ENCODE measurements at regions not wholly inside any gene's neighbourhood (a gene's known extent, or its start where the extent isn't known, plus 50 kb on each side); places are given as distances from the start of the nearest gene placed in this dataset.
"Not testable (repeated sequence)": the region's sequence is repeated elsewhere in the genome, so short reads cannot be mapped to it uniquely, and the experiment has no call there.

- Histone ChIP-seq H3K27ac (ENCODE audit: low read depth, low read length) (no peak overlapping the region), H3K9me3 (ENCODE audit: control insufficient read depth in 5 of 5, low read length in 5 of 5) (no peaks in the 10 kb centered on the region), H3K36me3 (ENCODE audit: control insufficient read depth in 5 of 5, insufficient read depth in 5 of 5, low read length in 5 of 5) (no peaks in the 10 kb centered on the region), H3K4me3 (ENCODE audit: low read depth in 1 of 5, low read length in 5 of 5) (no peak overlapping the region), H3K27me3 (ENCODE audit: control insufficient read depth in 5 of 5, insufficient read depth in 4 of 5, low read length in 5 of 5) (peaks cover 29 to 66% (median 45%) of the 10 kb centered on the region in 5 donors), H3K4me1 (ENCODE audit: control insufficient read depth in 5 of 5, insufficient read depth in 5 of 5, low read length in 5 of 5) (peaks cover 0 to 14% (median 3%) of the 10 kb centered on the region in 5 donors), H3K9ac (ENCODE audit: low read length in 5 of 5) (no peak overlapping the region)
These were observed 132.7 kb upstream of the LPCAT1 start for GRCh38 chr5:1656271-1656975.

- no peak overlapping the region for H3K9ac ChIP-seq (ENCODE audit: low read length in 5 of 5)
- peaks cover 0 to 14% (median 3%) of the 10 kb centered on the region in 5 donors for H3K4me1 ChIP-seq (ENCODE audit: control insufficient read depth in 5 of 5, insufficient read depth in 5 of 5, low read length in 5 of 5)
These were observed 131.9 kb upstream of the LPCAT1 start for GRCh38 chr5:1655496-1656270.

GRCh38 chr5:1654786-1655495 lies 131.2 kb upstream of the LPCAT1 start:
- H3K4me3 ChIP-seq (ENCODE audit: low read depth in 1 of 5, low read length in 5 of 5): no peak overlapping the region
- H3K4me1 ChIP-seq (ENCODE audit: control insufficient read depth in 5 of 5, insufficient read depth in 5 of 5, low read length in 5 of 5): peaks cover 0 to 14% (median 3%) of the 10 kb centered on the region in 5 donors
- H3K27me3 ChIP-seq (ENCODE audit: control insufficient read depth in 5 of 5, insufficient read depth in 4 of 5, low read length in 5 of 5): peaks cover 26 to 55% (median 38%) of the 10 kb centered on the region in 5 donors
- no peaks in the 10 kb centered on the region for H3K36me3 ChIP-seq (ENCODE audit: control insufficient read depth in 5 of 5, insufficient read depth in 5 of 5, low read length in 5 of 5)
- no peaks in the 10 kb centered on the region for H3K9me3 ChIP-seq (ENCODE audit: control insufficient read depth in 5 of 5, low read length in 5 of 5)
- H3K9ac ChIP-seq (ENCODE audit: low read length in 5 of 5): no peak overlapping the region
- no peak overlapping the region for H3K27ac ChIP-seq (ENCODE audit: low read depth, low read length)

More at GRCh38 chr5:1655496-1656270, 131.9 kb upstream of the LPCAT1 start:
- H3K4me3 ChIP-seq (ENCODE audit: low read depth in 1 of 5, low read length in 5 of 5): no peak overlapping the region
- no peaks in the 10 kb centered on the region for H3K9me3 ChIP-seq (ENCODE audit: control insufficient read depth in 5 of 5, low read length in 5 of 5)
- no peak overlapping the region for H3K27ac ChIP-seq (ENCODE audit: low read depth, low read length)
- H3K36me3 ChIP-seq (ENCODE audit: control insufficient read depth in 5 of 5, insufficient read depth in 5 of 5, low read length in 5 of 5): no peaks in the 10 kb centered on the region
- peaks cover 29 to 60% (median 43%) of the 10 kb centered on the region in 5 donors for H3K27me3 ChIP-seq (ENCODE audit: control insufficient read depth in 5 of 5, insufficient read depth in 4 of 5, low read length in 5 of 5)

GRCh38 chr5:1653698-1654651 lies 130.2 kb upstream of the LPCAT1 start:
- H3K9ac ChIP-seq (ENCODE audit: low read length in 5 of 5); H3K27ac ChIP-seq (ENCODE audit: low read depth, low read length); H3K4me3 ChIP-seq (ENCODE audit: low read depth in 1 of 5, low read length in 5 of 5); H3K9me3 ChIP-seq (ENCODE audit: control insufficient read depth in 5 of 5, low read length in 5 of 5); H3K36me3 ChIP-seq (ENCODE audit: control insufficient read depth in 5 of 5, insufficient read depth in 5 of 5, low read length in 5 of 5): not testable (repeated sequence)
- H3K27me3 ChIP-seq (ENCODE audit: control insufficient read depth in 5 of 5, insufficient read depth in 4 of 5, low read length in 5 of 5): peaks cover 25 to 55% (median 34%) of the 10 kb centered on the region in 5 donors
- H3K4me1 ChIP-seq (ENCODE audit: control insufficient read depth in 5 of 5, insufficient read depth in 5 of 5, low read length in 5 of 5): peaks cover 0 to 14% (median 3%) of the 10 kb centered on the region in 5 donors

GRCh38 chr5:1652873-1653697 lies 129.3 kb upstream of the LPCAT1 start:
- Histone ChIP-seq H3K4me3 (ENCODE audit: low read depth in 1 of 5, low read length in 5 of 5) (no peak overlapping the region), H3K9ac (ENCODE audit: low read length in 5 of 5) (no peak overlapping the region), H3K9me3 (ENCODE audit: control insufficient read depth in 5 of 5, low read length in 5 of 5) (no peaks in the 10 kb centered on the region), H3K27ac (ENCODE audit: low read depth, low read length) (no peak overlapping the region), H3K4me1 (ENCODE audit: control insufficient read depth in 5 of 5, insufficient read depth in 5 of 5, low read length in 5 of 5) (peaks cover 0 to 14% (median 3%) of the 10 kb centered on the region in 5 donors), H3K27me3 (ENCODE audit: control insufficient read depth in 5 of 5, insufficient read depth in 4 of 5, low read length in 5 of 5) (peaks cover 25 to 53% (median 34%) of the 10 kb centered on the region in 5 donors), H3K36me3 (ENCODE audit: control insufficient read depth in 5 of 5, insufficient read depth in 5 of 5, low read length in 5 of 5) (no peaks in the 10 kb centered on the region)

- Histone ChIP-seq H3K4me1 (ENCODE audit: control insufficient read depth in 5 of 5, insufficient read depth in 5 of 5, low read length in 5 of 5) (peaks cover 0 to 14% (median 3%) of the 10 kb centered on the region in 5 donors), H3K9me3 (ENCODE audit: control insufficient read depth in 5 of 5, low read length in 5 of 5) (no peaks in the 10 kb centered on the region), H3K9ac (ENCODE audit: low read length in 5 of 5) (no peak overlapping the region), H3K36me3 (ENCODE audit: control insufficient read depth in 5 of 5, insufficient read depth in 5 of 5, low read length in 5 of 5) (no peaks in the 10 kb centered on the region), H3K27ac (ENCODE audit: low read depth, low read length) (no peak overlapping the region), H3K4me3 (ENCODE audit: low read depth in 1 of 5, low read length in 5 of 5) (no peak overlapping the region), H3K27me3 (ENCODE audit: control insufficient read depth in 5 of 5, insufficient read depth in 4 of 5, low read length in 5 of 5) (peaks cover 22 to 54% (median 35%) of the 10 kb centered on the region in 5 donors)
These were observed 128.5 kb upstream of the LPCAT1 start for GRCh38 chr5:1651971-1652872.

- no peak overlapping the region for H3K4me3 ChIP-seq (ENCODE audit: low read depth in 1 of 5, low read length in 5 of 5)
- H3K36me3 ChIP-seq (ENCODE audit: control insufficient read depth in 5 of 5, insufficient read depth in 5 of 5, low read length in 5 of 5): no peaks in the 10 kb centered on the region
- peaks cover 0 to 14% (median 3%) of the 10 kb centered on the region in 5 donors for H3K4me1 ChIP-seq (ENCODE audit: control insufficient read depth in 5 of 5, insufficient read depth in 5 of 5, low read length in 5 of 5)
- peaks cover 20 to 51% (median 30%) of the 10 kb centered on the region in 5 donors for H3K27me3 ChIP-seq (ENCODE audit: control insufficient read depth in 5 of 5, insufficient read depth in 4 of 5, low read length in 5 of 5)
- no peak overlapping the region for H3K27ac ChIP-seq (ENCODE audit: low read depth, low read length)
- H3K9ac ChIP-seq (ENCODE audit: low read length in 5 of 5): no peak overlapping the region
- no peaks in the 10 kb centered on the region for H3K9me3 ChIP-seq (ENCODE audit: control insufficient read depth in 5 of 5, low read length in 5 of 5)
These were observed 127.5 kb upstream of the LPCAT1 start for GRCh38 chr5:1651250-1651649.

GRCh38 chr5:1649554-1649953 lies 125.8 kb upstream of the LPCAT1 start:
- H3K9ac ChIP-seq (ENCODE audit: low read length in 5 of 5): no peak overlapping the region
- no peaks in the 10 kb centered on the region for H3K9me3 ChIP-seq (ENCODE audit: control insufficient read depth in 5 of 5, low read length in 5 of 5)
- H3K4me1 ChIP-seq (ENCODE audit: control insufficient read depth in 5 of 5, insufficient read depth in 5 of 5, low read length in 5 of 5): peaks cover 0 to 21% (median 11%) of the 10 kb centered on the region in 5 donors
- no peak overlapping the region for H3K27ac ChIP-seq (ENCODE audit: low read depth, low read length)
- H3K4me3 ChIP-seq (ENCODE audit: low read depth in 1 of 5, low read length in 5 of 5): no peak overlapping the region
- H3K36me3 ChIP-seq (ENCODE audit: control insufficient read depth in 5 of 5, insufficient read depth in 5 of 5, low read length in 5 of 5): no peaks in the 10 kb centered on the region
- peaks cover 19 to 35% (median 22%) of the 10 kb centered on the region in 5 donors for H3K27me3 ChIP-seq (ENCODE audit: control insufficient read depth in 5 of 5, insufficient read depth in 4 of 5, low read length in 5 of 5)

Measured in subcutaneous abdominal adipose tissue (tissue), 5 donors.